Neuronal stem cell (in vitro differentiated cells): ENCODE measurements at regions not wholly inside any gene's neighbourhood (a gene's known extent, or its start where the extent isn't known, plus 50 kb on each side); places are given as distances from the start of the nearest gene placed in this dataset.

Experiments used
- DNase-seq: peaks from one replicate; pipeline ENCODE4 v3.0.0-alpha.2; 2013; ENCODE audit warnings: low spot score
- H2AFZ ChIP-seq: one replicate; pipeline ENCODE4 v1.6.1; 2013; ENCODE audit warnings: mild to moderate bottlenecking, low read length, inconsistent platforms
- H2AK5ac ChIP-seq: 2 replicates; pipeline ENCODE4 v1.6.1; 2013; ENCODE audit warnings: low read depth, mild to moderate bottlenecking, inconsistent platforms, low read length, moderate library complexity, mixed read lengths
- H2BK120ac ChIP-seq: 2 replicates; pipeline ENCODE4 v1.6.1; 2013; ENCODE audit warnings: low read depth, mild to moderate bottlenecking, inconsistent platforms, low read length, moderate library complexity, mixed read lengths
- H2BK12ac ChIP-seq: one replicate; pipeline ENCODE4 v1.6.1; 2013; ENCODE audit warnings: low read length, inconsistent platforms
- H2BK15ac ChIP-seq: 2 replicates; pipeline ENCODE4 v1.6.1; 2013; ENCODE audit warnings: mild to moderate bottlenecking, low read length, inconsistent platforms, mixed read lengths
- H2BK5ac ChIP-seq: one replicate; pipeline ENCODE4 v1.6.1; 2013; ENCODE audit warnings: inconsistent platforms, mild to moderate bottlenecking, low read length, moderate library complexity
- H3K14ac ChIP-seq: one replicate; pipeline ENCODE4 v1.6.1; 2013; ENCODE audit warnings: low read length, inconsistent platforms
- H3K18ac ChIP-seq: 2 replicates; pipeline ENCODE4 v1.6.1; 2013; ENCODE audit warnings: low read length, inconsistent platforms
- H3K23ac ChIP-seq: 2 replicates; pipeline ENCODE4 v1.6.1; 2013; ENCODE audit warnings: low read depth, mild to moderate bottlenecking, mixed read lengths, low read length, inconsistent platforms; ENCODE audit not compliant: poor library complexity
- H3K27ac ChIP-seq: replicated peaks from 3 replicates; pipeline ENCODE4 v1.5.1; 2013; ENCODE audit warnings: low read length, inconsistent platforms
- H3K27me3 ChIP-seq, 3 experiments: 2 replicates each; pipeline ENCODE4 v1.6.1; 2013; ENCODE audit warnings: low read length in 3 of 3, mild to moderate bottlenecking in 2 of 3, inconsistent platforms in 1 of 3, low read depth in 1 of 3, mixed read lengths in 1 of 3, moderate library complexity in 1 of 3; ENCODE audit not compliant: control insufficient read depth in 3 of 3, insufficient read depth in 3 of 3
- H3K36me3 ChIP-seq, 2 donors: replicated peaks in 1 of 2; 2 replicates each; pipeline ENCODE4 v1.6.1; 2013; ENCODE audit warnings: low read length in 2 of 2; ENCODE audit not compliant: control insufficient read depth in 2 of 2, insufficient read depth in 2 of 2
- H3K4ac ChIP-seq: 2 replicates; pipeline ENCODE4 v1.6.1; 2013; ENCODE audit warnings: inconsistent platforms, mild to moderate bottlenecking, low read length, moderate library complexity
- H3K4me1 ChIP-seq, 2 donors: 1 replicate in 1 of 2; 2 replicates in 1 of 2; pipeline ENCODE4 v1.6.1; 2013; ENCODE audit warnings: low read length in 2 of 2, low read depth in 1 of 2; ENCODE audit not compliant: control insufficient read depth in 2 of 2, insufficient read depth in 1 of 2
- H3K4me2 ChIP-seq: one replicate; pipeline ENCODE4 v1.6.1; 2013; ENCODE audit warnings: mild to moderate bottlenecking, low read length, inconsistent platforms; ENCODE audit not compliant: insufficient read depth, poor library complexity, severe bottlenecking
- H3K4me3 ChIP-seq, 2 donors: 2 replicates each; pipeline ENCODE4 v1.5.1; 2013; ENCODE audit warnings: low read length in 2 of 2, mild to moderate bottlenecking in 2 of 2, inconsistent platforms in 1 of 2, moderate library complexity in 1 of 2
- H3K79me1 ChIP-seq: one replicate; pipeline ENCODE4 v1.6.1; 2013; ENCODE audit warnings: low read depth, mild to moderate bottlenecking, inconsistent platforms, low read length, moderate library complexity
- H3K9ac ChIP-seq: one replicate; pipeline ENCODE4 v1.6.1; 2013; ENCODE audit warnings: mild to moderate bottlenecking, low read depth, low read length, inconsistent platforms; ENCODE audit not compliant: poor library complexity
- H3K9me3 ChIP-seq, 2 donors: replicated peaks in 1 of 2; 2 replicates each; pipeline versions ENCODE3 to v1.6.1; 2013; ENCODE audit warnings: low read length in 2 of 2, mild to moderate bottlenecking in 2 of 2, inconsistent platforms in 1 of 2, low read depth in 1 of 2, mixed read lengths in 1 of 2, moderate library complexity in 1 of 2; ENCODE audit not compliant: control insufficient read depth in 2 of 2, insufficient read depth in 1 of 2
- H4K8ac ChIP-seq: one replicate; pipeline ENCODE4 v1.6.1; 2013; ENCODE audit warnings: low read depth, mild to moderate bottlenecking, inconsistent platforms, low read length, moderate library complexity
- H4K91ac ChIP-seq: one replicate; pipeline ENCODE4 v1.6.1; 2013; ENCODE audit warnings: low read length, low read depth, mild to moderate bottlenecking, inconsistent platforms; ENCODE audit not compliant: poor library complexity
- WGBS, 2 donors: extraction: QIAGEN DNeasy Blood & Tissue Kit; methylation state at CpG; one replicate each; pipeline ENCODE4 v1.1.7; 2013; ENCODE audit warnings: missing lambda C conversion rate in 2 of 2, mixed read lengths in 1 of 2; ENCODE audit not compliant: insufficient read length in 2 of 2, insufficient replicate concordance in 1 of 2; ENCODE audit errors: extremely low coverage in 2 of 2; 5-methylcytosine and 5-hydroxymethylcytosine counted together

- H3K4ac ChIP-seq, result no peak overlapping the region
- no peak overlapping the region for H3K18ac ChIP-seq
- H4K91ac ChIP-seq, result no peak overlapping the region
- H3K23ac ChIP-seq, result no peak overlapping the region
- peaks cover 0 to 4% of the 10 kb centered on the region in 2 donors for H3K9me3 ChIP-seq
- H3K4me2 ChIP-seq, result no peak overlapping the region
- H2BK15ac ChIP-seq, result no peak overlapping the region
- no peak overlapping the region for H2AFZ ChIP-seq
- no peak for DNase-seq
- no peaks in the 10 kb centered on the region for H3K36me3 ChIP-seq
- no peaks in the 10 kb centered on the region for H3K79me1 ChIP-seq
- H3K27ac ChIP-seq, result no peak overlapping the region
- H2BK120ac ChIP-seq, result no peak overlapping the region
- H2AK5ac ChIP-seq, result no peak overlapping the region
- no peaks in the 10 kb centered on the region for H3K4me1 ChIP-seq
- no peaks in the 10 kb centered on the region for H3K27me3 ChIP-seq
- no peak overlapping the region for H3K14ac ChIP-seq
- no peak overlapping the region for H2BK5ac ChIP-seq
- no peak overlapping the region for H3K4me3 ChIP-seq
- H4K8ac ChIP-seq, result no peak overlapping the region
- H3K9ac ChIP-seq, result no peak overlapping the region
- no CpG with 5 or more reads among the region's 1 CpG for WGBS, 2 donors
- H2BK12ac ChIP-seq, result no peak overlapping the region
These were observed 786.6 kb upstream of the DPPA4 start for GRCh38 chr3:110123946-110124345.

DNA sequence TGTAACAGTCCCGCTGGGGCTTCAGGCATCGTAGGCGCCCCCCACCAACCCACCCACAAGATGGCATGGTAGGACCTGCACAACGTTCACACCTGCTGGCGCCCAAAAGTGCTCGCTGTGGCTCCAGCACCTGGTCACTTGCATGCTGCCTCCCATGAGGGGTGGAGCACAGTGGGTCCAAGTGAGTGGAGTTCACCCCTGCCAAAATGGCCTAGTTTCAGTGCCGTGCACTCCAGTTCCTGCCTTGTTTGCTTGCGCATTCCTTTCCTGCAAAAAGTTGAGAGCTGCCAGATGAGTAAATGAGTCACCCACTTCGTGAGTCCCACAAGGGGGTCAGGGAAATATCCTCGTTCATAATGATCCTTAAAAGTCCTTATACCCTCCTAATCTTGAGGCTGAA, 788.7 kb upstream of the DPPA4 start:
- no peaks in the 10 kb centered on the region for H3K79me1 ChIP-seq
- no peak overlapping the region for H2BK120ac ChIP-seq
- no peak overlapping the region for H2BK12ac ChIP-seq
- H3K27me3 ChIP-seq, result no peaks in the 10 kb centered on the region
- DNase-seq, result no peak
- H3K23ac ChIP-seq, result no peak overlapping the region
- H3K27ac ChIP-seq, result no peak overlapping the region
- no peak overlapping the region for H2BK15ac ChIP-seq
- H3K18ac ChIP-seq, result no peak overlapping the region
- H2AK5ac ChIP-seq, result no peak overlapping the region
- no CpG with 5 or more reads among the region's 10 CpGs for WGBS, 2 donors
- H3K4me2 ChIP-seq, result no peak overlapping the region
- no peak overlapping the region for H2BK5ac ChIP-seq
- H2AFZ ChIP-seq, result no peak overlapping the region
- H3K4me1 ChIP-seq, result no peaks in the 10 kb centered on the region
- H4K91ac ChIP-seq, result no peak overlapping the region
- H3K9ac ChIP-seq, result no peak overlapping the region
- no peak overlapping the region for H3K14ac ChIP-seq
- no peak overlapping the region for H4K8ac ChIP-seq
- H3K4me3 ChIP-seq, result peak overlapping the region in 1 of 2 donors; percentile 30
- H3K36me3 ChIP-seq, result no peaks in the 10 kb centered on the region
- H3K9me3 ChIP-seq, result peaks cover 0 to under 1% of the 10 kb centered on the region in 2 donors
- H3K4ac ChIP-seq, result no peak overlapping the region

- Histone ChIP-seq H2AFZ (no peak overlapping the region), H3K4me3 (no peak overlapping the region), H3K18ac (no peak overlapping the region), H4K8ac (no peak overlapping the region), H3K9ac (no peak overlapping the region), H3K79me1 (no peaks in the 10 kb centered on the region), H3K23ac (no peak overlapping the region), H2BK15ac (no peak overlapping the region), H3K4me2 (no peak overlapping the region), H3K27ac (no peak overlapping the region), H3K4me1 (peaks cover 0 to 3% of the 10 kb centered on the region in 2 donors), H3K27me3 (no peaks in the 10 kb centered on the region), H2BK5ac (no peak overlapping the region), H3K4ac (no peak overlapping the region), H3K14ac (no peak overlapping the region), H3K36me3 (no peaks in the 10 kb centered on the region), H2BK120ac (no peak overlapping the region), H3K9me3 (no peaks in the 10 kb centered on the region), H2AK5ac (no peak overlapping the region), H4K91ac (no peak overlapping the region), H2BK12ac (no peak overlapping the region)
- WGBS, 2 donors, result no CpG with 5 or more reads among the region's 2 CpGs
- no peak for DNase-seq
These were observed 796.6 kb upstream of the DPPA4 start for GRCh38 chr3:110133971-110134370.

DNA sequence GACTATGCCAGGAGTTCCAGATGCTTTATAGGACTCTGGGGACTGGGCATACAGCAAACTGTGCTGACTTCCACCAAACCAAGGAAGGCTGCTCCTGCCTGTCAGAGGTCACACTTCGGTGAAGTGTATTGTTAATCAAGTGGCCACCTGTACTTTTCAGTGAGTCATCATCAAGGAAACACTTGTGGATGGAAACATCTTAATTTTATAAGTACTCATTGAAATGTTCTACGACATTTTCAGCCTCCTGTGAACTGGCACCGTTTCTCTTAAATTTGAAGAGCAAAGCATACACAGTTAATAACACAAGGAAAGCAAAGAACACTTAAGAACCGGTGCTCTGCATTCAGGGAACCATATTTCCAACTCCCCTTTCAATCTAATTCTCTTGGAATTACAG, 801.7 kb upstream of the DPPA4 start:
- Histone ChIP-seq H3K36me3 (no peaks in the 10 kb centered on the region), H3K4ac (no peak overlapping the region), H4K91ac (no peak overlapping the region), H3K4me1 (peaks cover 0 to 5% of the 10 kb centered on the region in 2 donors), H3K4me2 (no peak overlapping the region), H3K27ac (no peak overlapping the region), H2BK120ac (no peak overlapping the region), H3K9ac (no peak overlapping the region), H3K18ac (no peak overlapping the region), H2BK12ac (no peak overlapping the region), H3K4me3 (no peak overlapping the region), H2AK5ac (no peak overlapping the region), H4K8ac (no peak overlapping the region), H3K79me1 (no peaks in the 10 kb centered on the region), H3K14ac (no peak overlapping the region), H2BK15ac (no peak overlapping the region), H2BK5ac (no peak overlapping the region), H2AFZ (peak overlapping the region; percentile 15), H3K23ac (no peak overlapping the region), H3K27me3 (no peaks in the 10 kb centered on the region), H3K9me3 (no peaks in the 10 kb centered on the region)
- WGBS, 2 donors, result no CpG with 5 or more reads among the region's 4 CpGs
- no peak for DNase-seq
